CD14-positive monocyte (primary cell): ENCODE measurements at regions not wholly inside any gene's neighbourhood (a gene's known extent, or its start where the extent isn't known, plus 50 kb on each side); places are given as distances from the start of the nearest gene placed in this dataset.

Source experiments
- DNase-seq, 3 donors: peaks; one replicate each; pipeline ENCODE4 v3.0.0-alpha.2; 2011 to 2022
- H2AFZ ChIP-seq: 2 replicates; pipeline ENCODE4 v1.6.0; 2012; ENCODE audit warnings: mild to moderate bottlenecking, low read depth, low read length, inconsistent platforms; ENCODE audit not compliant: insufficient read depth, poor library complexity, severe bottlenecking
- H3K27ac ChIP-seq, 2 donors: 1 replicate in 1 of 2; 2 replicates in 1 of 2; pipeline ENCODE4 v1.5.1; 2012 to 2013; ENCODE audit warnings: low read length in 2 of 2, control low read depth in 1 of 2, inconsistent platforms in 1 of 2, low read depth in 1 of 2, mild to moderate bottlenecking in 1 of 2
- H3K27me3 ChIP-seq, 2 donors: one replicate each; pipeline versions ENCODE4 v1.6.0 to v1.6.1; 2011 to 2013; ENCODE audit warnings: low read length in 2 of 2; ENCODE audit not compliant: control insufficient read depth in 2 of 2, insufficient read depth in 2 of 2
- H3K36me3 ChIP-seq, 2 donors: replicated peaks in 1 of 2; 1 replicate in 1 of 2; 2 replicates in 1 of 2; pipeline versions ENCODE4 v1.5.1 to v1.6.1; 2012 to 2013; ENCODE audit warnings: low read length in 2 of 2, control low read depth in 1 of 2, inconsistent platforms in 1 of 2, mild to moderate bottlenecking in 1 of 2; ENCODE audit not compliant: insufficient read depth in 2 of 2, control insufficient read depth in 1 of 2
- H3K4me1 ChIP-seq, 2 donors: 1 replicate in 1 of 2; 2 replicates in 1 of 2; pipeline versions ENCODE4 v1.5.1 to v1.6.1; 2012 to 2013; ENCODE audit warnings: low read length in 2 of 2, control low read depth in 1 of 2, inconsistent platforms in 1 of 2, mild to moderate bottlenecking in 1 of 2, moderate library complexity in 1 of 2; ENCODE audit not compliant: insufficient read depth in 2 of 2, control insufficient read depth in 1 of 2
- H3K4me2 ChIP-seq: replicated peaks from 2 replicates; pipeline ENCODE3; 2012; ENCODE audit warnings: low read length, moderate library complexity, mild to moderate bottlenecking; ENCODE audit not compliant: poor library complexity, severe bottlenecking; ENCODE audit errors: extremely low read depth
- H3K4me3 ChIP-seq, 3 experiments: fragments of 200-600 bp in 1 of 3; sonication (generic) in 1 of 3; replicated peaks in 1 of 3; 1 replicate in 2 of 3; 2 replicates in 1 of 3; pipeline ENCODE4 v1.5.1; 2011 to 2013; ENCODE audit warnings: low read length in 3 of 3, mild to moderate bottlenecking in 3 of 3, control low read depth in 2 of 3, low read depth in 2 of 3, inconsistent platforms in 1 of 3, moderate library complexity in 1 of 3
- H3K79me2 ChIP-seq: 2 replicates; pipeline ENCODE4 v1.6.0; 2012; ENCODE audit warnings: mild to moderate bottlenecking, control low read depth, inconsistent platforms, low read length, moderate library complexity; ENCODE audit not compliant: insufficient read depth
- H3K9ac ChIP-seq: 2 replicates; pipeline ENCODE4 v1.6.0; 2017; ENCODE audit warnings: low read length, mild to moderate bottlenecking; ENCODE audit not compliant: insufficient read depth, poor library complexity, severe bottlenecking
- H3K9me3 ChIP-seq, 2 donors: replicated peaks in 1 of 2; 1 replicate in 1 of 2; 2 replicates in 1 of 2; pipeline versions ENCODE4 v1.5.1 to v1.6.1; 2012 to 2013; ENCODE audit warnings: low read length in 2 of 2, control low read depth in 1 of 2; ENCODE audit not compliant: control insufficient read depth in 1 of 2, insufficient read depth in 1 of 2
- H4K20me1 ChIP-seq: 2 replicates; pipeline ENCODE4 v1.6.0; 2012; ENCODE audit warnings: mild to moderate bottlenecking, low read length, control low read depth, moderate library complexity; ENCODE audit not compliant: insufficient read depth
- H3K27ac Mint-ChIP-seq, 7 donors: one replicate each; pipeline ENCODE4 v1.8.0; 2020; ENCODE audit warnings: mild to moderate bottlenecking in 7 of 7, mixed read lengths in 7 of 7, moderate library complexity in 6 of 7, inconsistent platforms in 2 of 7
- H3K27me3 Mint-ChIP-seq, 3 donors: one replicate each; pipeline ENCODE4 v1.8.0; 2021 to 2022; ENCODE audit warnings: low read depth in 3 of 3, mild to moderate bottlenecking in 3 of 3, mixed read lengths in 3 of 3, moderate library complexity in 3 of 3, inconsistent platforms in 1 of 3
- H3K36me3 Mint-ChIP-seq, 2 donors: one replicate each; pipeline ENCODE4 v1.8.0; 2020; ENCODE audit warnings: mixed read lengths in 2 of 2, inconsistent platforms in 1 of 2, mild to moderate bottlenecking in 1 of 2
- H3K4me1 Mint-ChIP-seq: one replicate; pipeline ENCODE4 v1.8.0; 2020; ENCODE audit warnings: mild to moderate bottlenecking, mixed read lengths
- H3K4me3 Mint-ChIP-seq, 2 donors: one replicate each; pipeline ENCODE4 v1.8.0; 2020; ENCODE audit warnings: mild to moderate bottlenecking in 2 of 2, mixed read lengths in 2 of 2, moderate library complexity in 1 of 2
- H3K9me3 Mint-ChIP-seq, 7 donors: one replicate each; pipeline ENCODE4 v1.8.0; 2020 to 2022; ENCODE audit warnings: mixed read lengths in 7 of 7, mild to moderate bottlenecking in 6 of 7, moderate library complexity in 6 of 7, inconsistent platforms in 2 of 7
- WGBS: methylation state at CpG from one replicate; pipeline ENCODE4 v1.1.5; 2013; ENCODE audit warnings: missing lambda C conversion rate; ENCODE audit not compliant: insufficient coverage; 5-methylcytosine and 5-hydroxymethylcytosine counted together
- intact Hi-C, 2 donors: fragments of 100-400 bp; cut with micrococcal nuclease; formaldehyde crosslinking; loops; one replicate each; pipeline versions ENCODE4 v1.15.0 to v1.15.1; 2023
- TF ChIP-seq, protein P1 (sequence below): fragments of 200-600 bp; IDR thresholded peaks from one replicate; pipeline ENCODE4 v1.8.0; 2022; ENCODE audit warnings: antibody characterized with exemption, mild to moderate bottlenecking

DNA sequence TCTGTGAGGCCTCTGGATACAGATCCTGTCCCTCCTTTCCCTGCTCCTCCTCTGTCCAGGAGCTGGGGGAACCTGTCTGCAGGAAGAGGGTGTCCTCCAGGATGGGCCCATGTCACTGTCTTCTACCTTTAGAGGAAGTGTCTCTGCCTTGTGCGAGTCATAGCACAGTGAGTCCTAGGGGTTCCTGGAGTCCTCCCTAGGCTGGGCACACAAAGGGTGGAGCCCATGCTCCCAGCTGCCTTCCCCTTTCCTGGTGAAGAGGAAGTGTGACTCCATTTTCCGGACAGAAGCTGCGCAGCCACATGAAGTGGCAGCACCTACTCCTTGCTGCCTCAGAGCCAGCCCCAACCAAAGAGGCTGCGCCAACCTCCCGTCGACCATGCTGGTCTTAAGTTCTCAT, 112.2 kb downstream of the CTTN start:
- H2AFZ ChIP-seq, result no peak overlapping the region
- WGBS, result 83% methylated on average over 3 of the region's 6 CpGs
- TF ChIP-seq, protein P1, sequence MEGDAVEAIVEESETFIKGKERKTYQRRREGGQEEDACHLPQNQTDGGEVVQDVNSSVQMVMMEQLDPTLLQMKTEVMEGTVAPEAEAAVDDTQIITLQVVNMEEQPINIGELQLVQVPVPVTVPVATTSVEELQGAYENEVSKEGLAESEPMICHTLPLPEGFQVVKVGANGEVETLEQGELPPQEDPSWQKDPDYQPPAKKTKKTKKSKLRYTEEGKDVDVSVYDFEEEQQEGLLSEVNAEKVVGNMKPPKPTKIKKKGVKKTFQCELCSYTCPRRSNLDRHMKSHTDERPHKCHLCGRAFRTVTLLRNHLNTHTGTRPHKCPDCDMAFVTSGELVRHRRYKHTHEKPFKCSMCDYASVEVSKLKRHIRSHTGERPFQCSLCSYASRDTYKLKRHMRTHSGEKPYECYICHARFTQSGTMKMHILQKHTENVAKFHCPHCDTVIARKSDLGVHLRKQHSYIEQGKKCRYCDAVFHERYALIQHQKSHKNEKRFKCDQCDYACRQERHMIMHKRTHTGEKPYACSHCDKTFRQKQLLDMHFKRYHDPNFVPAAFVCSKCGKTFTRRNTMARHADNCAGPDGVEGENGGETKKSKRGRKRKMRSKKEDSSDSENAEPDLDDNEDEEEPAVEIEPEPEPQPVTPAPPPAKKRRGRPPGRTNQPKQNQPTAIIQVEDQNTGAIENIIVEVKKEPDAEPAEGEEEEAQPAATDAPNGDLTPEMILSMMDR, result no peak
- no peak overlapping the region for H3K27ac ChIP-seq
- H4K20me1 ChIP-seq, result no peaks in the 10 kb centered on the region
- no peak overlapping the region for H3K27ac Mint-ChIP-seq
- H3K36me3 Mint-ChIP-seq, result no peaks in the 10 kb centered on the region
- no peak overlapping the region for H3K4me3 ChIP-seq
- no peak for DNase-seq
- H3K4me3 Mint-ChIP-seq, result no peak overlapping the region
- H3K9ac ChIP-seq, result no peak overlapping the region
- peaks cover 8 to 24% (median 21%) of the 10 kb centered on the region in 7 donors for H3K9me3 Mint-ChIP-seq
- no peaks in the 10 kb centered on the region for H3K4me1 ChIP-seq
- no peaks in the 10 kb centered on the region for H3K4me1 Mint-ChIP-seq
- peaks cover 5 to 19% of the 10 kb centered on the region in 2 donors for H3K9me3 ChIP-seq
- H3K79me2 ChIP-seq, result no peaks in the 10 kb centered on the region
- H3K27me3 ChIP-seq, result no peaks in the 10 kb centered on the region
- H3K4me2 ChIP-seq, result no peak overlapping the region
- intact Hi-C loops, result no loop called here
- H3K36me3 ChIP-seq, result no peaks in the 10 kb centered on the region
- H3K27me3 Mint-ChIP-seq, result peaks cover 2 to 7% (median 4%) of the 10 kb centered on the region in 3 donors

DNA sequence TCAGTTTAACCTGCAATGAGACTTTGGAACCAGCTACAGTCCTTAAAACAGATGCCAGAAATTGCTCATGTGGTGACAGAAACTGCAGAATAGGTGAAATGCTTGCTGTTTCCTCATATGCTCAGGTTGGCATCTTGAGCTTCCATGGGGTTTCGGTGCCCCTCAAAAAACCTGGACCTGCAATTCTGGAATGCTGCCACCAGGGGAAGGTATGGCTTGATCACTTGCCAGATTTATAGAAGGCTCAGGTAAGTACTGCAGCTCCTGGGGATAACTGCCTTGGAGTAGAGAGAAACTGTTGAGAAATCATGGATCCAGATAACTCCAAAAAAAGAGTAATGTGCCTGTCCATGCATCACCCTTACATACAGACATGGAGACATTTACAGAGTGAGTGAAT, 113.0 kb downstream of the CTTN start:
- intact Hi-C loops, result no loop called here
- H3K79me2 ChIP-seq, result no peaks in the 10 kb centered on the region
- H3K9me3 Mint-ChIP-seq, result peaks cover 8 to 24% (median 21%) of the 10 kb centered on the region in 7 donors
- TF ChIP-seq, protein P1, result no peak
- peaks cover 5 to 19% of the 10 kb centered on the region in 2 donors for H3K9me3 ChIP-seq
- no peak overlapping the region for H3K27ac Mint-ChIP-seq
- no peaks in the 10 kb centered on the region for H3K36me3 ChIP-seq
- no peak overlapping the region for H3K4me3 ChIP-seq
- no peak overlapping the region for H3K9ac ChIP-seq
- no peak overlapping the region for H2AFZ ChIP-seq
- no peak overlapping the region for H3K4me3 Mint-ChIP-seq
- no peaks in the 10 kb centered on the region for H3K4me1 Mint-ChIP-seq
- no peak overlapping the region for H3K4me2 ChIP-seq
- no peaks in the 10 kb centered on the region for H3K4me1 ChIP-seq
- H4K20me1 ChIP-seq, result no peaks in the 10 kb centered on the region
- no peaks in the 10 kb centered on the region for H3K27me3 ChIP-seq
- peaks cover 2 to 9% (median 4%) of the 10 kb centered on the region in 3 donors for H3K27me3 Mint-ChIP-seq
- H3K36me3 Mint-ChIP-seq, result no peaks in the 10 kb centered on the region
- DNase-seq, result no peak
- H3K27ac ChIP-seq, result no peak overlapping the region
- 100% methylated on average over 1 of the region's 1 CpG for WGBS
